IMR-90 (cell line): ENCODE measurements at regions not wholly inside any gene's neighbourhood (a gene's known extent, or its start where the extent isn't known, plus 50 kb on each side); places are given as distances from the start of the nearest gene placed in this dataset.

Experiments used
- ATAC-seq: fragments of 200-7000 bp; cut with Tn5 transposase; 2 replicates; pipeline ENCODE4 v1.9.1; 2020; ENCODE audit warnings: low read depth, mild to moderate bottlenecking, moderate library complexity
- BruUV-seq: library from RNA; stranded (reverse); fragments of 400-500 nt; replicated peaks from 2 replicates; lab custom pipeline; 2021; lab: Mats Ljungman, UMichigan
- CTCF ChIA-PET: fragments of 300-600 bp; formaldehyde crosslinking; extraction: SDS; loops from one replicate; lab custom pipeline; 2021; ENCODE audit warnings: antibody characterized with exemption; lab: Yijun Ruan, JAX
- POLR2A ChIA-PET: fragments of 300-600 bp; sonication (Branson Sonifier 250); formaldehyde crosslinking; loops from one replicate; lab custom pipeline; 2022; ENCODE audit warnings: antibody characterized with exemption; ENCODE audit not compliant: unreplicated experiment; lab: Charles Lee
- DNase-seq: peaks from one replicate; pipeline ENCODE4 v3.0.0; 2013
- H2AFZ ChIP-seq: replicated peaks from 2 replicates; pipeline ENCODE3; 2013; ENCODE audit warnings: low read length, mild to moderate bottlenecking; ENCODE audit not compliant: poor library complexity
- H2AK5ac ChIP-seq: 2 replicates; pipeline ENCODE4 v1.6.1; 2013; ENCODE audit warnings: low read depth, low read length, inconsistent platforms
- H2AK9ac ChIP-seq: replicated peaks from 2 replicates; pipeline ENCODE3; 2013; ENCODE audit warnings: mild to moderate bottlenecking, low read depth, low read length, moderate library complexity; ENCODE audit not compliant: poor library complexity
- H2BK120ac ChIP-seq: 2 replicates; pipeline ENCODE4 v1.6.1; 2013; ENCODE audit warnings: low read depth, low read length, inconsistent platforms
- H2BK15ac ChIP-seq: 3 replicates; pipeline ENCODE4 v1.6.1; 2013; ENCODE audit warnings: low read depth, low read length, inconsistent platforms
- H2BK20ac ChIP-seq: 2 replicates; pipeline ENCODE4 v1.6.1; 2013; ENCODE audit warnings: low read depth, mild to moderate bottlenecking, inconsistent platforms, low read length, moderate library complexity
- H2BK5ac ChIP-seq: 2 replicates; pipeline ENCODE4 v1.6.1; 2013; ENCODE audit warnings: mild to moderate bottlenecking, low read depth, low read length, inconsistent platforms; ENCODE audit not compliant: poor library complexity, severe bottlenecking
- H3K14ac ChIP-seq: replicated peaks from 2 replicates; pipeline ENCODE4 v1.6.1; 2013; ENCODE audit warnings: low read depth, low read length, inconsistent platforms
- H3K18ac ChIP-seq: 2 replicates; pipeline ENCODE4 v1.6.1; 2013; ENCODE audit warnings: low read depth, low read length, control low read depth
- H3K23ac ChIP-seq: 2 replicates; pipeline ENCODE4 v1.6.1; 2013; ENCODE audit warnings: low read depth, low read length, inconsistent platforms
- H3K27ac ChIP-seq: 2 replicates; pipeline ENCODE4 v1.5.1; 2013; ENCODE audit warnings: mild to moderate bottlenecking, control low read depth, low read length; ENCODE audit not compliant: insufficient read depth
- H3K27me3 ChIP-seq: 2 replicates; pipeline ENCODE4 v1.6.1; 2013; ENCODE audit warnings: low read length; ENCODE audit not compliant: control insufficient read depth, insufficient read depth
- H3K36me3 ChIP-seq: 2 replicates; pipeline ENCODE4 v1.6.1; 2013; ENCODE audit warnings: low read length, mixed read lengths; ENCODE audit not compliant: control insufficient read depth, insufficient read depth
- H3K4ac ChIP-seq: 2 replicates; pipeline ENCODE4 v1.6.1; 2013; ENCODE audit warnings: low read depth, low read length, inconsistent platforms
- H3K4me1 ChIP-seq: 2 replicates; pipeline ENCODE4 v1.6.1; 2013; ENCODE audit warnings: low read length, mixed read lengths; ENCODE audit not compliant: control insufficient read depth, insufficient read depth
- H3K4me2 ChIP-seq: 2 replicates; pipeline ENCODE4 v1.6.1; 2013; ENCODE audit warnings: low read depth, mild to moderate bottlenecking, control low read depth, low read length, moderate library complexity
- H3K4me3 ChIP-seq: 2 replicates; pipeline ENCODE4 v1.5.1; 2013; ENCODE audit warnings: low read depth, mild to moderate bottlenecking, control low read depth, low read length, moderate library complexity; ENCODE audit not compliant: insufficient read depth
- H3K56ac ChIP-seq: 2 replicates; pipeline ENCODE4 v1.6.1; 2013; ENCODE audit warnings: low read length, inconsistent platforms; ENCODE audit not compliant: insufficient read depth; ENCODE audit errors: extremely low read depth
- H3K79me1 ChIP-seq, 2 experiments: 2 replicates each; pipeline ENCODE4 v1.6.1; 2013; ENCODE audit warnings: low read length in 2 of 2, inconsistent platforms in 1 of 2, low read depth in 1 of 2
- H3K9ac ChIP-seq: 2 replicates; pipeline ENCODE4 v1.6.1; 2013; ENCODE audit warnings: low read depth, low read length, control low read depth
- H3K9me1 ChIP-seq: 2 replicates; pipeline ENCODE4 v1.6.1; 2013; ENCODE audit warnings: low read length, inconsistent platforms; ENCODE audit not compliant: insufficient read depth
- H3K9me3 ChIP-seq: 2 replicates; pipeline ENCODE4 v1.6.1; 2013; ENCODE audit warnings: low read length; ENCODE audit not compliant: control insufficient read depth, insufficient read depth
- H4K20me1 ChIP-seq: 2 replicates; pipeline ENCODE4 v1.6.1; 2013; ENCODE audit warnings: low read length, inconsistent platforms; ENCODE audit not compliant: insufficient read depth
- H4K5ac ChIP-seq: 2 replicates; pipeline ENCODE4 v1.6.1; 2013; ENCODE audit warnings: mild to moderate bottlenecking, low read depth, low read length, control low read depth
- H4K8ac ChIP-seq, 2 experiments: 2 replicates each; pipeline ENCODE4 v1.6.1; 2013; ENCODE audit warnings: low read depth in 2 of 2, low read length in 2 of 2, control low read depth in 1 of 2, inconsistent platforms in 1 of 2
- H4K91ac ChIP-seq: 2 replicates; pipeline ENCODE4 v1.6.1; 2013; ENCODE audit warnings: low read depth, low read length, inconsistent platforms; ENCODE audit not compliant: insufficient read depth
- BHLHE40 ChIP-seq: fragments of 150-350 bp; IDR thresholded peaks from 2 replicates; pipeline ENCODE4 v1.6.1; 2016; ENCODE audit warnings: mild to moderate bottlenecking, low read depth, low read length
- CEBPB ChIP-seq: IDR thresholded peaks from 2 replicates; pipeline ENCODE4 v1.6.1; 2012; ENCODE audit warnings: low read depth, low read length, improper control_type of control experiment
- CHD1 ChIP-seq: IDR thresholded peaks from 2 replicates; pipeline ENCODE4 v1.6.1; 2012; ENCODE audit warnings: low read depth, low read length, improper control_type of control experiment
- CTCF ChIP-seq: conservative IDR thresholded peaks from 2 replicates; pipeline ENCODE4 v1.5.1; 2012; ENCODE audit warnings: mild to moderate bottlenecking, low read depth, low read length, improper control_type of control experiment
- ELK1 ChIP-seq: fragments of 150-350 bp; IDR thresholded peaks from 2 replicates; pipeline ENCODE4 v1.6.1; 2016; ENCODE audit warnings: low read depth, mild to moderate bottlenecking, low read length, moderate library complexity, borderline replicate concordance
- FOS ChIP-seq: fragments of 150-350 bp; IDR thresholded peaks from 2 replicates; pipeline ENCODE4 v1.6.1; 2016; ENCODE audit warnings: low read depth, low read length
- MAFK ChIP-seq: IDR thresholded peaks from 2 replicates; pipeline ENCODE4 v1.6.1; 2012; ENCODE audit warnings: low read depth, low read length, improper control_type of control experiment
- MAZ ChIP-seq: IDR thresholded peaks from 2 replicates; pipeline ENCODE4 v1.6.1; 2012; ENCODE audit warnings: low read depth, mild to moderate bottlenecking, low read length, improper control_type of control experiment, moderate library complexity, borderline replicate concordance
- MXI1 ChIP-seq: IDR thresholded peaks from 2 replicates; pipeline ENCODE4 v1.6.1; 2012; ENCODE audit warnings: low read depth, mild to moderate bottlenecking, low read length, moderate library complexity, borderline replicate concordance
- NFE2L2 ChIP-seq: fragments of 150-350 bp; IDR thresholded peaks from 2 replicates; pipeline ENCODE4 v1.6.1; 2016; ENCODE audit warnings: low read depth, mild to moderate bottlenecking, low read length
- POLR2A ChIP-seq: IDR thresholded peaks from 2 replicates; pipeline ENCODE4 v1.6.1; 2012; ENCODE audit warnings: mild to moderate bottlenecking, low read depth, low read length
- RAD21 ChIP-seq: IDR thresholded peaks from 2 replicates; pipeline ENCODE4 v1.6.1; 2012; ENCODE audit warnings: low read length, improper control_type of control experiment
- RCOR1 ChIP-seq: IDR thresholded peaks from 2 replicates; pipeline ENCODE4 v1.6.1; 2012; ENCODE audit warnings: mild to moderate bottlenecking, low read length, improper control_type of control experiment; ENCODE audit not compliant: insufficient replicate concordance
- RFX5 ChIP-seq: IDR thresholded peaks from 2 replicates; pipeline ENCODE4 v1.8.0; 2012; ENCODE audit warnings: low read depth, mild to moderate bottlenecking, low read length, moderate library complexity
- SMC3 ChIP-seq: fragments of 150-350 bp; IDR thresholded peaks from 2 replicates; pipeline ENCODE4 v1.6.1; 2016; ENCODE audit warnings: low read depth, mild to moderate bottlenecking, antibody characterized with exemption, low read length, moderate library complexity
- USF2 ChIP-seq: fragments of 150-350 bp; IDR thresholded peaks from 2 replicates; pipeline ENCODE4 v1.6.1; 2017; ENCODE audit warnings: mild to moderate bottlenecking, antibody characterized with exemption, low read length, low read depth
- dilution Hi-C: fragments of 300-500 bp; cut with HindIII; formaldehyde crosslinking; loops from one replicate; pipeline ENCODE4 v1.14.3; 2018; ENCODE audit warnings: low sequenced_read_pairs; ENCODE audit not compliant: unreplicated experiment
- in situ Hi-C: fragments of 300-500 bp; cut with MboI; formaldehyde crosslinking; loops from 3 replicates; pipeline ENCODE4 v1.14.3; 2019; ENCODE audit warnings: low sequenced_read_pairs, inconsistent platforms, mixed read lengths
- intact Hi-C: fragments of 100-400 bp; cut with micrococcal nuclease; formaldehyde crosslinking; loops from 2 replicates; pipeline ENCODE4 v1.10.0; 2022

GRCh38 chr9:78973907-78974306 is 597.9 kb upstream of the TLE4 start:
- H3K56ac ChIP-seq: no peak overlapping the region
- H2AK5ac ChIP-seq: no peak overlapping the region
- no peak overlapping the region for H2BK15ac ChIP-seq
- H3K4me3 ChIP-seq: no peak overlapping the region
- no peaks in the 10 kb centered on the region for H3K79me1 ChIP-seq
- no peak overlapping the region for H2AFZ ChIP-seq
- H3K9me1 ChIP-seq: no peaks in the 10 kb centered on the region
- ChIA-PET CTCF (interaction anchor here (1.5 kb wide), 1 partner anchor 12 kb away, joined by 3 read pairs; no protein-coding TSS in a partner anchor), POLR2A (no interaction called here)
- no peaks in the 10 kb centered on the region for H3K9me3 ChIP-seq
- H3K27me3 ChIP-seq: no peaks in the 10 kb centered on the region
- no TSS peak for BruUV-seq
- dilution Hi-C loops: no loop called here
- no peak overlapping the region for H3K27ac ChIP-seq
- no peak overlapping the region for H3K9ac ChIP-seq
- H3K4me1 ChIP-seq: no peaks in the 10 kb centered on the region
- H3K18ac ChIP-seq: no peak overlapping the region
- TF ChIP-seq NFE2L2 (no peak), BHLHE40 (no peak), FOS (no peak), RCOR1 (no peak), MXI1 (no peak), USF2 (no peak), RFX5 (no peak), POLR2A (no peak), RAD21 (no peak), SMC3 (no peak), CEBPB (no peak), CTCF (no peak), MAFK (no peak), CHD1 (no peak), ELK1 (no peak), MAZ (no peak)
- H3K4me2 ChIP-seq: no peak overlapping the region
- no peak overlapping the region for H2BK20ac ChIP-seq
- no peak overlapping the region for H4K8ac ChIP-seq
- H3K14ac ChIP-seq: no peak overlapping the region
- H2AK9ac ChIP-seq: no peak overlapping the region
- H3K36me3 ChIP-seq: no peaks in the 10 kb centered on the region
- peak; percentile 79 for DNase-seq
- peak; percentile 46; the same call in 1 of the 2 replicates for ATAC-seq
- H3K4ac ChIP-seq: no peak overlapping the region
- H4K5ac ChIP-seq: no peak overlapping the region
- H4K20me1 ChIP-seq: no peaks in the 10 kb centered on the region
- no peak overlapping the region for H4K91ac ChIP-seq
- H2BK5ac ChIP-seq: no peak overlapping the region
- intact Hi-C loops: no loop called here
- no peak overlapping the region for H2BK120ac ChIP-seq
- in situ Hi-C loops: no loop called here
- no peak overlapping the region for H3K23ac ChIP-seq
